H9 (cell line): ENCODE measurements at regions not wholly inside any gene's neighbourhood (a gene's known extent, or its start where the extent isn't known, plus 50 kb on each side); places are given as distances from the start of the nearest gene placed in this dataset.

Experiments
- DNase-seq: peaks from one replicate; pipeline ENCODE4 v3.0.0-alpha.2; 2017
- H2AFZ ChIP-seq: one replicate; pipeline ENCODE4 v1.6.1; 2013; ENCODE audit warnings: mild to moderate bottlenecking, low read length, control low read depth, moderate library complexity
- H2AK5ac ChIP-seq: 2 replicates; pipeline ENCODE4 v1.6.1; 2013; ENCODE audit warnings: low read length, control low read depth, mixed read lengths; ENCODE audit not compliant: insufficient read length
- H2BK120ac ChIP-seq: one replicate; pipeline ENCODE4 v1.6.1; 2013; ENCODE audit warnings: low read depth, mild to moderate bottlenecking, low read length, control low read depth, inconsistent platforms; ENCODE audit not compliant: poor library complexity, severe bottlenecking
- H2BK12ac ChIP-seq: 2 replicates; pipeline ENCODE4 v1.6.1; 2013; ENCODE audit warnings: low read length, control low read depth, mixed read lengths, low read depth; ENCODE audit not compliant: insufficient read length
- H2BK15ac ChIP-seq: 2 replicates; pipeline ENCODE4 v1.6.1; 2013; ENCODE audit warnings: low read depth, low read length, control low read depth
- H2BK20ac ChIP-seq: one replicate; pipeline ENCODE4 v1.6.1; 2013; ENCODE audit warnings: low read depth, mild to moderate bottlenecking, low read length, control low read depth, inconsistent platforms; ENCODE audit not compliant: poor library complexity, severe bottlenecking
- H2BK5ac ChIP-seq: 2 replicates; pipeline ENCODE4 v1.6.1; 2013; ENCODE audit warnings: low read length, control low read depth, mixed read lengths; ENCODE audit not compliant: insufficient read length
- H3K14ac ChIP-seq: 2 replicates; pipeline ENCODE4 v1.6.1; 2013; ENCODE audit warnings: low read length, control low read depth; ENCODE audit not compliant: insufficient read depth
- H3K18ac ChIP-seq: 2 replicates; pipeline ENCODE4 v1.6.1; 2013; ENCODE audit warnings: low read depth, mild to moderate bottlenecking, mixed read lengths, low read length, control low read depth; ENCODE audit not compliant: insufficient read length
- H3K23ac ChIP-seq: 2 replicates; pipeline ENCODE4 v1.6.1; 2013; ENCODE audit warnings: low read length, control low read depth, mixed read lengths, low read depth; ENCODE audit not compliant: insufficient read length
- H3K23me2 ChIP-seq: 2 replicates; pipeline ENCODE4 v1.6.1; 2013; ENCODE audit warnings: low read depth, mild to moderate bottlenecking, mixed read lengths, low read length, control low read depth; ENCODE audit not compliant: insufficient read length, poor library complexity, severe bottlenecking
- H3K27ac ChIP-seq: 2 replicates; pipeline ENCODE4 v1.5.1; 2013; ENCODE audit warnings: low read length, control low read depth, mixed read lengths, low read depth; ENCODE audit not compliant: insufficient read length
- H3K27me3 ChIP-seq: 2 replicates; pipeline ENCODE4 v1.6.1; 2013; ENCODE audit warnings: low read length, control low read depth, inconsistent platforms; ENCODE audit not compliant: insufficient read depth
- H3K4ac ChIP-seq: 2 replicates; pipeline ENCODE4 v1.6.1; 2013; ENCODE audit warnings: low read depth, mild to moderate bottlenecking, control low read depth, inconsistent platforms, low read length, moderate library complexity
- H3K4me1 ChIP-seq: 2 replicates; pipeline ENCODE4 v1.6.1; 2013; ENCODE audit warnings: low read length, control low read depth, inconsistent platforms; ENCODE audit not compliant: insufficient read depth
- H3K4me2 ChIP-seq: 2 replicates; pipeline ENCODE4 v1.6.1; 2013; ENCODE audit warnings: low read length, control low read depth, mixed read lengths; ENCODE audit not compliant: insufficient read length, insufficient read depth
- H3K56ac ChIP-seq: 2 replicates; pipeline ENCODE4 v1.6.1; 2013; ENCODE audit warnings: low read depth, mild to moderate bottlenecking, mixed read lengths, low read length, control low read depth; ENCODE audit not compliant: insufficient read length
- H3K79me1 ChIP-seq: 2 replicates; pipeline ENCODE4 v1.6.1; 2013; ENCODE audit warnings: low read depth, mild to moderate bottlenecking, moderate library complexity, low read length, control low read depth, inconsistent platforms; ENCODE audit not compliant: insufficient read depth, poor library complexity, severe bottlenecking
- H3K79me2 ChIP-seq: 2 replicates; pipeline ENCODE4 v1.6.1; 2013; ENCODE audit warnings: low read length, control low read depth, inconsistent platforms; ENCODE audit not compliant: insufficient read depth
- H3K9ac ChIP-seq: 2 replicates; pipeline ENCODE4 v1.6.1; 2013; ENCODE audit warnings: low read length, control low read depth, mixed read lengths; ENCODE audit not compliant: insufficient read length; ENCODE audit errors: extremely low read depth
- H3K9me3 ChIP-seq: one replicate; pipeline ENCODE4 v1.6.1; 2013; ENCODE audit warnings: low read depth, low read length, inconsistent platforms; ENCODE audit not compliant: control insufficient read depth
- H3T11ph ChIP-seq: one replicate; pipeline ENCODE4 v1.6.1; 2013; ENCODE audit warnings: mild to moderate bottlenecking, low read length, control low read depth, inconsistent platforms
- H4K20me1 ChIP-seq: one replicate; pipeline ENCODE4 v1.6.1; 2013; ENCODE audit not compliant: control insufficient read depth, insufficient read length, insufficient read depth
- H4K5ac ChIP-seq: 2 replicates; pipeline ENCODE4 v1.6.1; 2013; ENCODE audit warnings: low read depth, mild to moderate bottlenecking, mixed read lengths, low read length, control low read depth; ENCODE audit not compliant: insufficient read length
- H4K8ac ChIP-seq: replicated peaks from 2 replicates; pipeline ENCODE4 v1.6.1; 2013; ENCODE audit warnings: low read length, control low read depth, mixed read lengths, low read depth; ENCODE audit not compliant: insufficient read length
- H4K91ac ChIP-seq: 2 replicates; pipeline ENCODE4 v1.6.1; 2013; ENCODE audit warnings: low read depth, mild to moderate bottlenecking, moderate library complexity, mixed read lengths, low read length, control low read depth; ENCODE audit not compliant: insufficient read length
- H3K27ac Mint-ChIP-seq, 3 experiments: 2 replicates in 2 of 3; 3 replicates in 1 of 3; pipeline ENCODE4 v1.8.0; 2020 to 2021; ENCODE audit warnings: mixed read lengths in 3 of 3, mild to moderate bottlenecking in 1 of 3, moderate library complexity in 1 of 3
- H3K27me3 Mint-ChIP-seq: 2 replicates; pipeline ENCODE4 v1.8.0; 2021; ENCODE audit warnings: low read depth, mild to moderate bottlenecking, moderate library complexity, mixed read lengths
- H3K36me3 Mint-ChIP-seq, 3 experiments: 2 replicates in 2 of 3; 3 replicates in 1 of 3; pipeline ENCODE4 v1.8.0; 2020 to 2021; ENCODE audit warnings: low read depth in 3 of 3, mixed read lengths in 3 of 3; ENCODE audit not compliant: insufficient read depth in 1 of 3
- H3K4me1 Mint-ChIP-seq, 2 experiments: 2 replicates each; pipeline ENCODE4 v1.8.0; 2020; ENCODE audit warnings: mixed read lengths in 2 of 2
- H3K4me3 Mint-ChIP-seq, 2 experiments: 2 replicates in 1 of 2; 3 replicates in 1 of 2; pipeline ENCODE4 v1.8.0; 2020 to 2021; ENCODE audit warnings: mild to moderate bottlenecking in 2 of 2, mixed read lengths in 2 of 2, moderate library complexity in 1 of 2
- H3K9me3 Mint-ChIP-seq, 2 experiments: 2 replicates in 1 of 2; 3 replicates in 1 of 2; pipeline ENCODE4 v1.8.0; 2020; ENCODE audit warnings: mild to moderate bottlenecking in 2 of 2, mixed read lengths in 2 of 2, moderate library complexity in 1 of 2
- WGBS: extraction: QIAGEN DNeasy Blood & Tissue Kit; methylation state at CpG from one replicate; pipeline ENCODE4 v1.1.7; 2013; ENCODE audit warnings: missing lambda C conversion rate, low lambda C conversion rate, mixed read lengths; ENCODE audit not compliant: insufficient read length; ENCODE audit errors: extremely low coverage; 5-methylcytosine and 5-hydroxymethylcytosine counted together
- TF ChIP-seq, protein P1 (sequence below): fragments of 200-600 bp; sonication (generic); conservative IDR thresholded peaks from 3 replicates; pipeline ENCODE4 v1.8.0; 2021; ENCODE audit warnings: antibody characterized with exemption, mild to moderate bottlenecking

DNA sequence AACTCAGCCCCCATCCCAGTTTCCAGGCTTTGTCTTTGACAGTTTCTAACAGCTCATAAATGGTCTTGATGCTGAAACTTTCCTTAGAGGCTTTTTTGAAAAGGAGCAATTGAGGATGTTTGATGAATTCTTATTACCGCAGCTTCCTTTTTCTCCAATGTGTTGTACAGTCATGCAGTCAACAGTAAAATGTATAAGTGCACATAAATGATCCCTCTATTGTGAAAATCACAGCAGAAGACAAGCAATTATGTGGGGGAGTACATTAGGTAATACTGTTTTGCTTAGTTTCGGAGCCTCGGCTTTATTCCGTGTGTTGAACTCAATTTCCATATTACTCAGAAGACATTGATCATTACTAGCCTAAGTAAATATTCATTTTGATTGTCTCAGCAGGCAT, 673.7 kb downstream of the CDH8 start:
- Histone ChIP-seq H2BK20ac (no peak overlapping the region), H3K27ac (no peak overlapping the region), H3K14ac (no peak overlapping the region), H2BK12ac (no peak overlapping the region), H3K79me2 (no peaks in the 10 kb centered on the region), H3K79me1 (no peaks in the 10 kb centered on the region), H4K20me1 (no peaks in the 10 kb centered on the region), H2AK5ac (no peak overlapping the region), H3K9ac (no peak overlapping the region), H3T11ph (no peak overlapping the region), H3K9me3 (no peaks in the 10 kb centered on the region), H3K27me3 (no peaks in the 10 kb centered on the region), H2BK15ac (no peak overlapping the region), H4K5ac (no peak overlapping the region), H3K18ac (no peak overlapping the region), H2BK120ac (no peak overlapping the region), H4K8ac (no peak overlapping the region), H3K56ac (no peak overlapping the region), H3K4me1 (no peaks in the 10 kb centered on the region), H2AFZ (no peak overlapping the region), H2BK5ac (no peak overlapping the region), H3K23ac (no peak overlapping the region), H3K4me2 (no peak overlapping the region), H4K91ac (no peak overlapping the region), H3K23me2 (no peaks in the 10 kb centered on the region), H3K4ac (no peak overlapping the region)
- DNase-seq, result no peak
- Mint-ChIP-seq H3K27me3 (no peaks in the 10 kb centered on the region), H3K36me3 (no peaks in the 10 kb centered on the region), H3K27ac (no peak overlapping the region), H3K4me1 (peaks cover 0 to 5% of the 10 kb centered on the region in 2 experiments), H3K4me3 (no peak overlapping the region), H3K9me3 (no peaks in the 10 kb centered on the region)
- TF ChIP-seq, protein P1, sequence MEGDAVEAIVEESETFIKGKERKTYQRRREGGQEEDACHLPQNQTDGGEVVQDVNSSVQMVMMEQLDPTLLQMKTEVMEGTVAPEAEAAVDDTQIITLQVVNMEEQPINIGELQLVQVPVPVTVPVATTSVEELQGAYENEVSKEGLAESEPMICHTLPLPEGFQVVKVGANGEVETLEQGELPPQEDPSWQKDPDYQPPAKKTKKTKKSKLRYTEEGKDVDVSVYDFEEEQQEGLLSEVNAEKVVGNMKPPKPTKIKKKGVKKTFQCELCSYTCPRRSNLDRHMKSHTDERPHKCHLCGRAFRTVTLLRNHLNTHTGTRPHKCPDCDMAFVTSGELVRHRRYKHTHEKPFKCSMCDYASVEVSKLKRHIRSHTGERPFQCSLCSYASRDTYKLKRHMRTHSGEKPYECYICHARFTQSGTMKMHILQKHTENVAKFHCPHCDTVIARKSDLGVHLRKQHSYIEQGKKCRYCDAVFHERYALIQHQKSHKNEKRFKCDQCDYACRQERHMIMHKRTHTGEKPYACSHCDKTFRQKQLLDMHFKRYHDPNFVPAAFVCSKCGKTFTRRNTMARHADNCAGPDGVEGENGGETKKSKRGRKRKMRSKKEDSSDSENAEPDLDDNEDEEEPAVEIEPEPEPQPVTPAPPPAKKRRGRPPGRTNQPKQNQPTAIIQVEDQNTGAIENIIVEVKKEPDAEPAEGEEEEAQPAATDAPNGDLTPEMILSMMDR, result no peak
- WGBS, result no CpG with 5 or more reads among the region's 4 CpGs
